Vagina (tissue), 2 donors: ENCODE measurements at regions not wholly inside any gene's neighbourhood (a gene's known extent, or its start where the extent isn't known, plus 50 kb on each side); places are given as distances from the start of the nearest gene placed in this dataset.

ENCODE experiments used
- POLR2A ChIP-seq, 2 donors: fragments of 450-650 bp; IDR thresholded peaks; one replicate each; pipeline ENCODE4 v1.6.1; 2017; ENCODE audit warnings: antibody characterized with exemption in 2 of 2, mild to moderate bottlenecking in 2 of 2, moderate library complexity in 2 of 2
- POLR2AphosphoS5 ChIP-seq, 2 donors: sonication (generic); formaldehyde crosslinking; IDR thresholded peaks; one replicate each; pipeline ENCODE4 v1.9.0; 2017; ENCODE audit warnings: antibody characterized with exemption in 2 of 2, mild to moderate bottlenecking in 2 of 2, low read depth in 1 of 2; ENCODE audit not compliant: insufficient read depth in 1 of 2
- TF ChIP-seq, protein P1 (sequence below), 3 experiments: fragments of 450-650 bp in 2 of 3; fragments of 200-600 bp in 1 of 3; sonication (generic) in 1 of 3; IDR thresholded peaks; one replicate each; pipeline ENCODE4 v1.5.1; 2017 to 2019; ENCODE audit warnings: antibody characterized with exemption in 3 of 3, mild to moderate bottlenecking in 2 of 3, moderate library complexity in 2 of 3

DNA sequence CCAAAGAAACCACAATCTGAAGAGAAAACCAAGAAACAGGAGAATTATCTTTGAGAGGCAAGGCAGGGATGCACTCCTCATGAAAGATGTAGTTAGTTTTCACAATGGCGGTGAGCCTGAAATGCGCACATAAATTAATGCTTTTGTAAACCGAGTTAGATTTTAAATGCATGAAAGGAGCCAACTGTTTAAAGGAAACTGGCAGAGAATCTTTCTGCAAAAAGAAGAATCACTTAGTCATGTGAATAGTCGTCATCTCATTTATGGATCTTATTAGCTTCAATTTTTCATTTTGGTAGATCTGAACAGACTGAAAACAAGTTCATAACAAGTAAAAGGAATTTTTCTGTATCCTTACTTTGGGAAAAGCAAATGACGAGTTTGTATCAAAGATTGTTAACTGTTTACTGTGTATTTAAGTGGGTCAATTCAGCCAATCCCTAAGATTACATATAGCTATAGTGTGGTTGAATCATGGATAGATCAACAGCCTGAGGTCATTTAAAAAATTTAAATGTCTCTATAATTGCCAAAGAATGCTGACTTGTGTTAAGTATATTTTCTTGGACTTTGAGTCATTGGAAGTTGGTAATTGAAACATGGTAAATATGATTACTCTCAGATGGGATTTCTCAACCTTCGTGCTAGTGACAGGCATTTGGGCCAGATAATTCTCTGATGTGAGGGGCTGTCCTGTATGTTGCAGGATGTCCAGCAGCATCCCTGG is 226.6 kb upstream of the KAZN start:
- TF ChIP-seq POLR2A (IDR thresholded peaks at IDR 0.05) (no peak), POLR2AphosphoS5 (IDR thresholded peaks at IDR 0.05; ENCODE audit: insufficient read depth in 1 of 2, low read depth in 1 of 2) (no peak)
- TF ChIP-seq, protein P1, sequence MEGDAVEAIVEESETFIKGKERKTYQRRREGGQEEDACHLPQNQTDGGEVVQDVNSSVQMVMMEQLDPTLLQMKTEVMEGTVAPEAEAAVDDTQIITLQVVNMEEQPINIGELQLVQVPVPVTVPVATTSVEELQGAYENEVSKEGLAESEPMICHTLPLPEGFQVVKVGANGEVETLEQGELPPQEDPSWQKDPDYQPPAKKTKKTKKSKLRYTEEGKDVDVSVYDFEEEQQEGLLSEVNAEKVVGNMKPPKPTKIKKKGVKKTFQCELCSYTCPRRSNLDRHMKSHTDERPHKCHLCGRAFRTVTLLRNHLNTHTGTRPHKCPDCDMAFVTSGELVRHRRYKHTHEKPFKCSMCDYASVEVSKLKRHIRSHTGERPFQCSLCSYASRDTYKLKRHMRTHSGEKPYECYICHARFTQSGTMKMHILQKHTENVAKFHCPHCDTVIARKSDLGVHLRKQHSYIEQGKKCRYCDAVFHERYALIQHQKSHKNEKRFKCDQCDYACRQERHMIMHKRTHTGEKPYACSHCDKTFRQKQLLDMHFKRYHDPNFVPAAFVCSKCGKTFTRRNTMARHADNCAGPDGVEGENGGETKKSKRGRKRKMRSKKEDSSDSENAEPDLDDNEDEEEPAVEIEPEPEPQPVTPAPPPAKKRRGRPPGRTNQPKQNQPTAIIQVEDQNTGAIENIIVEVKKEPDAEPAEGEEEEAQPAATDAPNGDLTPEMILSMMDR (IDR thresholded peaks at IDR 0.05): no peak
